HG03045 (cell line): ENCODE measurements at regions not wholly inside any gene's neighbourhood (a gene's known extent, or its start where the extent isn't known, plus 50 kb on each side); places are given as distances from the start of the nearest gene placed in this dataset.

Source experiments
- ATAC-seq: cut with Tn5 transposase; IDR thresholded peaks from one replicate; pipeline ENCODE4 v1.9.1; 2021; ENCODE audit warnings: mild to moderate bottlenecking, moderate library complexity; ENCODE audit not compliant: unreplicated experiment

DNA sequence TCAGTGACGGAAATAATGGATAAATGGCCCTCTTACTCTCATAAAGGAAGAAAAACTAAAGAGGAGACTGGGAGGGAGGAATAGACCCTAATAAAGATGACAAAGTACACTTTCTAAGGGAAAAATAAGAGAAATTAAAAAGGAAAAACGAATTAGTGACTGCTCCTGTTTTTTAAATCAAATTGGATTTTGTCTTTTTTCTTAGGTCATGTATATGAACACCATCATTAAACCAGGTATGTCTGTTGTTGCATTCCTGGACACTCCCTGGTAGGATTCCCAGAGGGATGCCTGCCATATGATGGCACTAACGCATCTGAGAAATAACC lies 59.4 kb upstream of the BTN3A2 start:
- ATAC-seq, result no peak

DNA sequence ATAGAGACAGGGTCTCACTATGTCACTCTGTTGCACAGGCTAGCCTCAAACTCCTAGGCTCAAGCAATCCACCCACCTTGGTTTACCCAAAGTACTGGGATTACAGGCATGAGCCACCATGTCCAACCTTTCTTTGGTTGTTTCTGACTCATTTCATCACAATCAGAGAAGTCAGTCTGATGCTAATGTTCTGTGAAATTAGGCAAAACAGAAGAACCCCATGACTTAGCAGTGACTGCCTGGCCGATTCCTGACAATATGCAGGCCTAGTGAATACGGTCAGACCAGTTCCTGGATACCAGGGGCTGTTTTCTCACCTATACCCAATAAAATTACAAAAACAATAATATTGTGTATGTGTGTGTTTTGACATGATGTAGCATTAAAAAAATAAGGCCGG lies 58.8 kb upstream of the BTN3A2 start:
- ATAC-seq, result no peak

DNA sequence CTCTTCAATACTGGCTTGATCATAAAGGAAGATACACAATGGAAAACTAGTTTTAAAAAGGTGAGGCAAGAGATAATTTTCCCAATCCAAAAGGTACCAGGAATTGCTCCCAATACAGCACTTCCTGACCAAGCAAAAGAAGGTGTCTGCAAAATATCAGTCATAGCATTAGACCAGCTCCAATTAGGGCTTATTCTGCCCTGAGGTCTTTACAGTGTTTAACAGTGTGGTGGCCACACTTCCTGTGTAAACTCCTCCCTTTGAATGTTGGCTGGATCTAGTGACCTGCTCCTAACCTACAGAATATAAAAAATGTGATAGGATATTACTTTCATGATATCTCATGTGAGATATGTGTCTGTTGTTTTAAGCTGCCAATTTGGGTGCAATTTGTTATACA lies 57.1 kb upstream of the BTN3A2 start:
- ATAC-seq, result no peak

DNA sequence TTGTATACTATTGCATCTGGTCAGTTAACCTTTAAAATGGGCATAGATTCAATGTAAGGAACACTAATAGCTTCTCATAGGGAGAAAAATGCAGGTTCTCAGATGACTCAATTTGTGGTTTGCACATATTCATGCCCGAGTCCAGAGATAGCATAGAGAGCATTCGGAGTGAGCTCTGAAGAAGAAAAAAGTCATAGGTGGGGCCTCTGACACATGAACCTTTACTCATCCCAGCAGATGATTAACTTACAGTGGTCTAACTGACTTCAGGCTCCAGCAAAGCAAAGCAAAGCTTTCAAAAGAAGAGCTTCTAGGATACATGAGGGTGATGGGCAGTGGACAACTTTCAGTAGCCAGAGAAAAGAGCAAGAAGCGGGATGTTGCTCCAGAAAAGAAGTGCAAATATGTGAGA lies 55.3 kb upstream of the BTN3A2 start:
- ATAC-seq, result no peak

DNA sequence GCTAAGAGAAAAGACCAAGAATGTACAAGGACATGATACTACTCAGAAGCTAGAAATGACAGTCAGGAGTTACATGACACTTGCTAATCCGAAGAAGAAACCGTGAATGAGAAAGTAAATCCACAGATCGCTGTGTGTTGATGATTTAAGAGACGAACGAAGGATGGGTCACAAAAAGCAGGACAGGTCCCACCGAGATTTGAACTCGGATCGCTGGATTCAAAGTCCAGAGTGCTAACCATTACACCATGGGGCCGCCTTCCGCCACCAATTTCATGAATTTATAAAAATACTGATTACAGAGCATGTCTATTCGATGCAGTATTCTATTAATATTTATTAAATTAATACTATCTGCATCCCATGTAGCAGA lies 54.0 kb upstream of the BTN3A2 start:
- no peak for ATAC-seq

DNA sequence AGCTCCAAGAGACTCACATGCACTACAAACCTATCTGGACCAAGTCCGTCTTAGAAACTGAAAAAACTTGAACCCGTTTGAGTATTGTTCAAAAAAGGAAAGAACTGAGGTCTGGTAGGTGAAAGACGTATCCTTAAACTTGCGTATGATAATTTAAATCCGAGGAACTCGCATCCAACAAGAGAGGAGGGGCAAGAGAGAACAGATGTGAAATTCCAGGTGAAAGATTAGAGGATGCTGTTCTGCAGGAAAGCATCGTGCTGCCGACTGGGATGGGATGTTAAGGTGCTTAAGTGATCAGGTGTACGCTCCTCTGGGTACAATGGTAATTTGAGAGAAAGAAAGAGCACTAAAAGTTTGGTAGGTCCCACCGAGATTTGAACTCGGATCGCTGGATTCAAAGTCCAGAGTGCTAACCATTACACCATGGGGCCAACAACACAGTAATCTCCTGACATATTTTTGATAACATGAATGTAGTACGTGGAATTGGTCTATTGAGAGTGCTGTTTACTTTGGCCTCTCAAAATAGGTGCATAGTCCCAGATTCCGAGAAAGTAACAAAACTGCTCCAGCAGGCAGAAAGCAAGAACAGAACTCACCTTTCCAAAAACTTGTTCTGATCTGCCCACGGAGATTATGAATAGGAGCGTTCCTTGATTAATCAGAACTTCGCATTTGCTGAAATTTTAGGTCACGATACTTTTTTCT lies 53.5 kb upstream of the BTN3A2 start:
- no peak for ATAC-seq

DNA sequence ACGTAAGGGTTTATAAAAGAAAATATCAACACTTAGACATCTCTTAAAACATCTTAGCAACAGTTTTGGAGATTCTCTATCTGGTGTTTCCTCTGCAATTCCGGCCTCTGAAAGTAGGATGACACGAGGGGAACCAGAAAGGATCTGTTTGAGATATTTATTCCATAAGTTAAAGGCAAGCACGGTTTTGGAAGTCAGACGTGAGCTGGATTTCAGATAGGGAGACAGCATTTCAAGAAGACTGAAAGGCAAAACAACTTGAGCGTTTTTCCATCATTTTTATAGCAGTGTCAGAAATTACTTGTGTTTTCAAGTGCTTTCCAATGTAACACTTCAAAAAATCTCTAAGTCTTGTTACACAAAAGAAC lies 52.9 kb upstream of the BTN3A2 start:
- no peak for ATAC-seq

DNA sequence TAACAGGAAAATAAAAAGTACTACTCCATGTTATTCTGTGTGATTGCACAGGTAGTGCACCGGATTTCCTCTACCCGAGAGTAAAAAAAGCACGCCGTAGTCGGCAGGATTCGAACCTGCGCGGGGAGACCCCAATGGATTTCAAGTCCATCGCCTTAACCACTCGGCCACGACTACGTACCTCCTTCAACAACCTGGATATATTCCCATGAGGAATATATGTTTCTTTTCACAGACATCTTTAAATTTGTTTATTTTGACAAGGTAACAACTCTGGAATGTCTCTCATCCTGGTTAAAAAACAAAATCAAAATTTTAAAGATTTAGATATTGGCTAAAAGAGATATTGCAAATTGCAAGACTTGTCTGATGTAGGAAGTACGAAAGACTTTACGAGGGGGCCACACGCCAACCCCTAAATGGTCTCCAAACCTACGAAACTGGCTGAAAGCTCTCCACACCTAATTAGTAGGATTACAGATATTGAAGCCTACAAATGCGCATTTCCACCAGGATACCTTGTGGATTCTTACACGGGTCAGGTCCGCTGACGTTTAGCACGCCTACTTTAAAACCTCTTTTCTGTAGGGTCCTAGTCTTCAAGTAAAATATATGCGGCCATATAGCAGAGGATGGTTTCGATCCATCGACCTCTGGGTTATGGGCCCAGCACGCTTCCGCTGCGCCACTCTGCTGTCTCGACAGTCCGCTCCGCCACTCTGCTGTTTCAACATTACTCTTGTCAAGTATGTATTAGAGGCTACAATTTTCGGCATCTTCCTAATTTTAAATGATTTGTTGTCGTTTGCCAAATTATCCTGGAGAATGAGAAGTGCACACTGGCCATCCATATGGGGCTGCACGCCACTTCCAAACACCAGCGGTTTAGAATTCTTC lies 52.2 kb upstream of the BTN3A2 start:
- ATAC-seq, result peak; percentile 58
